Dermis blood vessel endothelial cell (primary cell): ENCODE measurements at regions not wholly inside any gene's neighbourhood (a gene's known extent, or its start where the extent isn't known, plus 50 kb on each side); places are given as distances from the start of the nearest gene placed in this dataset.
"Not testable (repeated sequence)": the region's sequence is repeated elsewhere in the genome, so short reads cannot be mapped to it uniquely, and the experiment has no call there.

ENCODE experiments used
- DNase-seq: peaks from one replicate; pipeline ENCODE4 v3.0.0; 2010

DNA sequence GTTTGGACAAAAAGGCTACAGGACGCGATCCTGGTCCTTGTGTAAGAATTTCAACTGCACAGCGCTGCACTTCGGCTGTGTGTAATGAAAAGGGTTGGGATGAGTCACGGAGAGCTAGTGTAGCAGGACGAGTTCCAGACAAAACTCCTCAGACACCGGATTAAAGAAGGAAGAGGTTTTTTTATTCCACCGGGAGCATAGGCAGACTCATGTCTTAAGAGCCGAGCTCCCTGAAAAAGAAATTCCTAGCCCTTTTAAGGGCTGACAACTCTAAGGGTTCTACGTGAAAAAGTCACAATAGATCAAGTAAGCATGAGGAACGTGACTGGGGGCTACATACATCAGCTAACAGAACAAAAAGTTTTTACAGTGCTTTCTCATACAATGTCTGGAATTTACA lies 54.8 kb upstream of the FAM90A1 start:
- DNase-seq: not testable (repeated sequence)

- DNase-seq: not testable (repeated sequence)
These were observed 58.3 kb upstream of the FAM90A1 start for GRCh38 chr12:8285681-8286080.

GRCh38 chr12:8291764-8292163 lies 64.3 kb upstream of the FAM90A1 start:
- not testable (repeated sequence) for DNase-seq

- not testable (repeated sequence) for DNase-seq
These were observed 67.2 kb upstream of the FAM90A1 start for GRCh38 chr12:8294662-8295061.

DNA sequence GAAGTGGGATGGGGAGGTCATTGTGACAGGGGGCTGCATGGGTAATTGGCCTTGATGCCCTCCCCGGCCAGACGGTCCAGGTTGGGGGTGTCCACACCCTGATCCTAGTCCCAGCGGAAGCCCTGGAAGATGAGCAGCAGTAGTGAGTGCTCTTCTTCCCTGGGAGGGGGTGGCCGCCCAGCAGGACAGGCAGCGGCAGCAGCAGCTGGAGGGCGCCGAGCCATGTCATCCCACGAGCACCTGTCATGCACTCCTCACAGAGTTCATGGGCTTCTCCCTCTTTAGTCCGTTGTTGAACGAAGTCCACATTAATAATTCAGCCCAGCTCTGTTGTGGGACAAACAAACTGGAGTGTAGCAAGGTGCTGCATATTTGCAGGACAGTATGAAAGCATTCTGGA lies 81.2 kb upstream of the FAM90A1 start:
- DNase-seq: not testable (repeated sequence)

DNA sequence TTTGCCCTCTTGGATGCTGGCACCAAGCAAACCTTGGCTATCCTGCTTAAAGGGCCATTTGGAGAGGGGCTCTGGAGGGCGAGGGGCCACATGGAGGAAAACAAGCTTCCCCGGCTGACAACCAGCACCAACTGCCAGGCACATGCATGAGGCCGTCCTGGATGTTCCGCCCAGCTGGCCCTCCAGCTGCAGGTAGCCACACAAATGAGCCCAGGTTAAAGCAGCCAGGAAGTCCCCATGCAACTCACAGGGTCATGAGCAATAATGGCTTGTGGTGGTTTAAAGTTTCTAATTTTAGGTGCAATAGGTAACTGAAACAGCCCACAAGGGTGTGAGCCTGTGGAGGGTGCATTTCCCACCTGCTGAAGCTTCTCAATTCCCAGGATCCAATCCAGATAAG lies 88.6 kb upstream of the FAM90A1 start:
- DNase-seq: not testable (repeated sequence)

DNA sequence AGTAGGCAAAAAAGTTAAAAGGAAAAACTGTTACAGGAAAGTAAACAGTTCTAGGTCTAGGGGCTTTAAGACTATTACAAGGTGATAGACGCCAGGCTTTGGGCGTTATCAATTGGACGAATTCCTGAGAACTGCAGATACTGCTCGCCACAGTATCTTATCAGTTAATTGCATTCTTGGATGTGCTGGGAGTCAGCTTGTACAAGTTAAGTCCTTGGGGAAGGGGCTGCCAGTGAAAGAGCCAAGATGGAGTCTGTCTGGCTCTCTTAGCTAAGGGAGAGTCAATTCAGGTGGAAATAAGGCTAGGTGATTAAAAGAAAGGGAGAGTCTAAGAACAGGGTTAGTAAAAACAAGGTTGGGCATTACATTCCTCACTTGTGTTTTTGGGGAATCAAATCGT lies 90.3 kb upstream of the FAM90A1 start:
- DNase-seq: not testable (repeated sequence)

GRCh38 chr12:8320251-8320730 lies 92.9 kb upstream of the FAM90A1 start:
- DNase-seq: not testable (repeated sequence)

DNA sequence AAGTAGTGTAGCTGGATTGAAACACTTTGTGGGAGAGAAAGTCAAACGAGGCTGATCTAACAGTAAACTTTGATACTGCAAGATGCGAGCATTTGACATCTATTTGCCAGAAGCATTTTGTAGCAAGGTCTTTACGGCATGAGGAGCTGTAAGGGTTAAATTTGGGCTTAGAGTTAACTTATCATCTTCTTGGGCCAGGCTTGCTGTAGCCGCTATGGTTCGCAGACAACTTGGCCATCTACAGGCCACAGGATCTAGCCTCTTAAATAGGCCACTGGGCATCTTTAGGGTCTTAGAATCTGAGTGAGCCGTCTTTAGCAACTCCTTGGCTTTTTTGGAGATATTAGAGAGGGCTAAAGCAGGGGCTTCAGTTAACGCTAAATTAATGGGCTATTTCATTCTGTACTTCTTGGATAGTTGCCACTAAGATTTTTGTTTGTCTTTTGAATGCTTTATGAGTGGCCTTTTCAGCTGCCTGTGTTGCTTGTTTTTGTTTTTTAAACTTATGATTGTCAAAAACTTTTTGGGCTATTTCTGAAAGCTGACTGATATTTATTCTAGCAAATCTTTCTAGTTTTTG lies 93.5 kb upstream of the FAM90A1 start:
- not testable (repeated sequence) for DNase-seq

- not testable (repeated sequence) for DNase-seq
These were observed 97.9 kb upstream of the FAM90A1 start for GRCh38 chr12:8325145-8325839.

DNA sequence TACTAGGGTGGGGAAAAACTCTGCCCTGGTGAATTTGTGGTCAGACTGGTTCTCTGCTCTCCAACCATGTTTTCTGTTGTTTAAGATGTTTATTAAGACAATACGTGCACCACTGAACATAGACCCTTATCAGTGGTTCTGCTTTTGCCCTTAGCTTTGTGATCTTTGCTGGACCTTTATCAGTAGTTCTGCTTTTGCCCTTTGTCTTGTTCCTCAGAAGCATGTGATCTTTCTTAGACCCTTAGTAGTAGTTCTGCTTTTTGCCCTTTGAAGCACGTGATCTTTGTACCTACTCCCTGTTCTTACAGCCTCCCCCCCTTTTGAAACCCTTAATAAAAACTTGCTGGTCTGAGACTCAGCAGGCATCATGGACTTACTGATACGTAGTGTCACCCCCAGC lies 101.4 kb upstream of the FAM90A1 start:
- not testable (repeated sequence) for DNase-seq

DNA sequence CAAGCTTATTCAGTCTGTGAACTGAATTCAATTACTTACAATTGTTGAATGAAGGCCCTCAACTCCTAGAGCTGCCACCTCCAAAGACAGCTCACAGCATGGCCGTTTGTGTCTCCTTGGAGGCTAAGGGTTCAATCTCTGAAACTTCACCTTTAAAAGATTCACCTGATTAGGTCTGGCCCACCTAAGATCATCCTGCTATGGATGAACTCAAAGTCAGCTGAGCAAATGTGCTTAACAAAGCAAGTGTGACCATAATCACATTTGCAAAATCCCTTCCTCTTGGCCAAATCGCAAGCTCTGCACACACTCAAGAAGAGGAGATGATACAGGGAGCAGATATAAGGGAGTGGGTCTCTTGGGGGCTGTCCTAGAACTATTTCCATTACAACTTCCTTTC lies 105.0 kb upstream of the FAM90A1 start:
- not testable (repeated sequence) for DNase-seq

- DNase-seq: not testable (repeated sequence)
These were observed 104.7 kb upstream of the CLEC6A start for GRCh38 chr12:8351073-8351472.

DNA sequence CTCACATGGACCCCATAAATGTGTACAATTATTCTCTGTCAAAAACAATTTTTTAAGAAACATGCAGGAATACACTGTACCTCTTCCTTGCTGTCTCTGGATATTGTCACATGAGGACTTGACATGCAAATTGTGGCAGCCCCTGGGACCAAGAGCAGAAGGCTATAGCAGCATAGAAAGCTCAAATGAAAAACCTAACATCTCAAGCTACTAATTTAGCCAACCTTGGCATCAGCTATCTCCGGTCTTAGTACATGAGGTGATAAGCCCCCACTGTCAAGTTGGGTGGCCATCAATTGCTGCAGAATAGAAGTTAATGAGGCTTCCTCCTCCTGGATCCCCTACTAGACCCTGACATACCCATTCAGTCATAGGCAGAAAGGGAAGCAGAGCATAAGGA lies 101.0 kb upstream of the CLEC6A start:
- DNase-seq: not testable (repeated sequence)

GRCh38 chr12:8355531-8355930 lies 100.2 kb upstream of the CLEC6A start:
- not testable (repeated sequence) for DNase-seq

GRCh38 chr12:8373744-8374143 lies 82.0 kb upstream of the CLEC6A start:
- not testable (repeated sequence) for DNase-seq

- DNase-seq: not testable (repeated sequence)
These were observed 80.6 kb upstream of the CLEC6A start for GRCh38 chr12:8375122-8375521.

- DNase-seq: not testable (repeated sequence)
These were observed 78.0 kb upstream of the CLEC6A start for GRCh38 chr12:8377756-8378155.

DNA sequence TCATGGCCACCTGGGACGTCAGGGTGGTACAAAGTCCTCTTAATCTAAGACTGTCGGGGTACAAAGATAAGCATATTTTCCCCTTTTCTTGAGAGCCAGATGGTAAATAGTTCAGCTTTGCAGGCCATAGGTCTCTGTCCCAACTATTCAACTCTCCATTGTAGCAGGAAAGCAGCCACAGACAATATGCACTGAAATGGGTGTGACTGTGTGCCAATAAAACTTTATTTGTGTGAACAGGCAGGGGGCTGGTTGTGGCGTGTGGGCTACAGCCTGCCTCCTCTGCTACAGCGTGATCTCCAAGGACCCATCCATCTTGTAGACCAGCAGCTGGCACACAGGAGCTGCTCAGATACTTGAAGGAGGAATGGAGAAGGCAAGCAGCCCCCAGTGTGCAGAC lies 73.2 kb upstream of the CLEC6A start:
- not testable (repeated sequence) for DNase-seq

- not testable (repeated sequence) for DNase-seq
These were observed 71.1 kb upstream of the CLEC6A start for GRCh38 chr12:8384686-8385085.

- not testable (repeated sequence) for DNase-seq
These were observed 70.3 kb upstream of the CLEC6A start for GRCh38 chr12:8385431-8385830.

- not testable (repeated sequence) for DNase-seq
These were observed 69.1 kb upstream of the CLEC6A start for GRCh38 chr12:8386661-8387060.

DNA sequence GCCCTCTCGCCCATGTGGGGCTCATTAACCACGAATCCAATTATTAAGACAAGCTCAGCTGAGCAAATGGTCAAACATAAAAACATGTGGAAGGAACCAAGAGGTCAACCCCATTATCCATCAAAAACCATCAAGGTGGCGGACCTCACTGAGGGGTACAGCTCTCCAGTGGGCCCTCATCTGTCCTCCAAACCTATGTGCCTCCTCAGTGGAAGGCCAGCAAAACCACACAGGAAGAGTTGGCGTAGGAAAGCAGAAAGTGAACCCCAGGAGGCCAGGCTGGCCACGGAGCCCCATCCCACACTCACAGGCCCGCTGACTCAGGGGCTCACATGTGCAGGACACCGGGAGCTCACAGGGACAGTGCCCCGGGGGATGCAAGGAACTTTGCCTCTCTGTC lies 66.5 kb upstream of the CLEC6A start:
- not testable (repeated sequence) for DNase-seq
